Gastroesophageal sphincter (tissue), 4 donors: ENCODE measurements at regions not wholly inside any gene's neighbourhood (a gene's known extent, or its start where the extent isn't known, plus 50 kb on each side); places are given as distances from the start of the nearest gene placed in this dataset.

ENCODE experiments used
- ATAC-seq: fragments of 150-250 bp; one replicate; pipeline ENCODE4 v1.9.1; 2016; ENCODE audit warnings: mild to moderate bottlenecking, moderate library complexity
- H3K27ac ChIP-seq, 4 donors: fragments of 200-600 bp; sonication (generic) in 3 of 4; 1 replicate in 3 of 4; 2 replicates in 1 of 4; pipeline ENCODE4 v1.5.1; 2016 to 2019
- H3K27me3 ChIP-seq: fragments of 200-600 bp; sonication (generic); one replicate; pipeline ENCODE4 v1.5.1; 2019
- H3K36me3 ChIP-seq, 2 donors: fragments of 200-600 bp; sonication (generic); one replicate each; pipeline ENCODE4 v1.5.1; 2019; ENCODE audit warnings: control low read depth in 1 of 2
- H3K4me1 ChIP-seq, 3 donors: fragments of 200-600 bp; sonication (generic); 1 replicate in 2 of 3; 2 replicates in 1 of 3; pipeline ENCODE4 v1.5.1; 2016 to 2019; ENCODE audit warnings: control low read depth in 2 of 3
- H3K4me3 ChIP-seq, 2 donors: fragments of 200-600 bp; sonication (generic); one replicate each; pipeline ENCODE4 v1.5.1; 2019; ENCODE audit warnings: mild to moderate bottlenecking in 1 of 2, moderate library complexity in 1 of 2
- H3K9me3 ChIP-seq, 3 donors: fragments of 200-600 bp; sonication (generic); one replicate each; pipeline ENCODE4 v1.5.1; 2017 to 2019; ENCODE audit warnings: control low read depth in 2 of 3
- EP300 ChIP-seq: sonication (generic); formaldehyde crosslinking; IDR thresholded peaks from one replicate; pipeline ENCODE4 v1.6.1; 2017; ENCODE audit warnings: antibody characterized with exemption, mild to moderate bottlenecking
- POLR2A ChIP-seq, 2 donors: fragments of 450-650 bp; IDR thresholded peaks; one replicate each; pipeline ENCODE4 v1.6.1; 2017; ENCODE audit warnings: antibody characterized with exemption in 2 of 2, mild to moderate bottlenecking in 2 of 2, moderate library complexity in 1 of 2
- POLR2AphosphoS5 ChIP-seq: sonication (generic); formaldehyde crosslinking; IDR thresholded peaks from one replicate; pipeline ENCODE4 v1.6.1; 2017; ENCODE audit warnings: antibody characterized with exemption
- WGBS, 2 donors: methylation state at CpG; one replicate each; pipeline ENCODE4 v1.1.5; 2018; ENCODE audit warnings: low coverage in 1 of 2; 5-methylcytosine and 5-hydroxymethylcytosine counted together
- TF ChIP-seq, protein P1 (sequence below), 4 experiments: fragments of 200-600 bp in 2 of 4; fragments of 450-650 bp in 2 of 4; sonication (generic) in 1 of 4; IDR thresholded peaks; one replicate each; pipeline ENCODE4 v1.5.1; 2017 to 2019; ENCODE audit warnings: antibody characterized with exemption in 4 of 4, mild to moderate bottlenecking in 2 of 4, moderate library complexity in 2 of 4

DNA sequence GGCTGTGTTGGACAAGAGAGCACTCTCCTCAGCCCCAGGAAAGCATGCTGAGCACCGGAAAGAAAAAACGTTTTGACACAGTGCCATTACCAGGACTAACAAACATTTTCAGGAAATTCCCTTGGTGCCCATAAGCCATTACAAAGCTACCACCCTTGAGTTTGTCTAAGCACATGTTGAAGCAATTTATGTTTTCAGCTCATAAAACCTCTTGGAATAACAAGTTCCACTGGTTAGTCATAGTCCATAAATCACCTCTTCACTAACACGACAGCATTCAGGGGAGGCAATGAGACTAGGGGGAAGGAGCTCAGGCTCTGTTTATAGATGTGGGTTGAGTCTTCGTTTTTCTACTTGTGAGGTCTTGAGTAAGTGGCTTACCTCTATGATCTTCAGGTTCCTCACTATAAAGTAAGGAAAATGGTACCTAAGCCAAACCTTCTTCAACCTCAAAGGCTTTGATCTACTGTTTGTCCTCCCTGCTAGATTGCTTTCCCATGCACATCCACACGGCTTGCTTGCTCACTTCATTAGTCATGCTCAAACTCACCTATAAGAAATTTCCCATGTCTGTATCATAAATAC is 65.4 kb downstream of the DRD1 start:
- Histone ChIP-seq H3K27ac (no peak overlapping the region), H3K27me3 (peaks cover 13% of the 10 kb centered on the region), H3K4me3 (no peak overlapping the region), H3K4me1 (no peaks in the 10 kb centered on the region), H3K9me3 (no peaks in the 10 kb centered on the region), H3K36me3 (no peaks in the 10 kb centered on the region)
- 10 to 13% methylated on average over 5 of the region's 5 CpGs for WGBS, 2 donors
- TF ChIP-seq POLR2AphosphoS5 = no peak
- TF ChIP-seq, protein P1, sequence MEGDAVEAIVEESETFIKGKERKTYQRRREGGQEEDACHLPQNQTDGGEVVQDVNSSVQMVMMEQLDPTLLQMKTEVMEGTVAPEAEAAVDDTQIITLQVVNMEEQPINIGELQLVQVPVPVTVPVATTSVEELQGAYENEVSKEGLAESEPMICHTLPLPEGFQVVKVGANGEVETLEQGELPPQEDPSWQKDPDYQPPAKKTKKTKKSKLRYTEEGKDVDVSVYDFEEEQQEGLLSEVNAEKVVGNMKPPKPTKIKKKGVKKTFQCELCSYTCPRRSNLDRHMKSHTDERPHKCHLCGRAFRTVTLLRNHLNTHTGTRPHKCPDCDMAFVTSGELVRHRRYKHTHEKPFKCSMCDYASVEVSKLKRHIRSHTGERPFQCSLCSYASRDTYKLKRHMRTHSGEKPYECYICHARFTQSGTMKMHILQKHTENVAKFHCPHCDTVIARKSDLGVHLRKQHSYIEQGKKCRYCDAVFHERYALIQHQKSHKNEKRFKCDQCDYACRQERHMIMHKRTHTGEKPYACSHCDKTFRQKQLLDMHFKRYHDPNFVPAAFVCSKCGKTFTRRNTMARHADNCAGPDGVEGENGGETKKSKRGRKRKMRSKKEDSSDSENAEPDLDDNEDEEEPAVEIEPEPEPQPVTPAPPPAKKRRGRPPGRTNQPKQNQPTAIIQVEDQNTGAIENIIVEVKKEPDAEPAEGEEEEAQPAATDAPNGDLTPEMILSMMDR (IDR thresholded peaks at IDR 0.05) = no peak
- no peak for TF ChIP-seq EP300
- no peak for TF ChIP-seq POLR2A (IDR thresholded peaks at IDR 0.05)
- no peak for ATAC-seq

DNA sequence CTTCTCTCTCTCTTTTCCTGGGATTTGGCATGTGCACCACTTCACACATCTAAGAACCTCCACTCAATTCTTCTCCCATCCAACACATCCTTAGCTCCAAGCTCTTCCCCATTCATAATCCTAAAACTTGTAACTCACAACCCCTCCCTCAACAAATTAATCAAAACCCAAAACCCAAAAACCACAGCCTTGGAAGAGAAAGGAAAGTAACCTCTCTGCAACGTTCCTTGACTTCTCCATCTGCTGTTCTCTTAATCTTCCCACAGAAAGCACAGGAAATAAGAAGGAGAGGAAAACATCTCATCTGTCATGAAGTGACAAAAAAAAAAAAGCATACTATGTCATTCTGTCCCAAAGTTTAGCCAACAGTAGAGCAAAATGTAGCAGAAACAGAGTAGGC is 66.2 kb downstream of the DRD1 start:
- Histone ChIP-seq H3K4me1 (no peaks in the 10 kb centered on the region), H3K36me3 (no peaks in the 10 kb centered on the region), H3K9me3 (no peaks in the 10 kb centered on the region), H3K27me3 (peaks cover 7% of the 10 kb centered on the region), H3K4me3 (no peak overlapping the region), H3K27ac (no peak overlapping the region)
- 31% methylated on average over 1 of the region's 1 CpG; no CpG with 5 or more reads in 1 of the 2 donors for WGBS, 2 donors
- ATAC-seq = no peak
- TF ChIP-seq, protein P1 (IDR thresholded peaks at IDR 0.05) = no peak
- TF ChIP-seq POLR2AphosphoS5 (no peak), POLR2A (IDR thresholded peaks at IDR 0.05) (no peak), EP300 (no peak)

DNA sequence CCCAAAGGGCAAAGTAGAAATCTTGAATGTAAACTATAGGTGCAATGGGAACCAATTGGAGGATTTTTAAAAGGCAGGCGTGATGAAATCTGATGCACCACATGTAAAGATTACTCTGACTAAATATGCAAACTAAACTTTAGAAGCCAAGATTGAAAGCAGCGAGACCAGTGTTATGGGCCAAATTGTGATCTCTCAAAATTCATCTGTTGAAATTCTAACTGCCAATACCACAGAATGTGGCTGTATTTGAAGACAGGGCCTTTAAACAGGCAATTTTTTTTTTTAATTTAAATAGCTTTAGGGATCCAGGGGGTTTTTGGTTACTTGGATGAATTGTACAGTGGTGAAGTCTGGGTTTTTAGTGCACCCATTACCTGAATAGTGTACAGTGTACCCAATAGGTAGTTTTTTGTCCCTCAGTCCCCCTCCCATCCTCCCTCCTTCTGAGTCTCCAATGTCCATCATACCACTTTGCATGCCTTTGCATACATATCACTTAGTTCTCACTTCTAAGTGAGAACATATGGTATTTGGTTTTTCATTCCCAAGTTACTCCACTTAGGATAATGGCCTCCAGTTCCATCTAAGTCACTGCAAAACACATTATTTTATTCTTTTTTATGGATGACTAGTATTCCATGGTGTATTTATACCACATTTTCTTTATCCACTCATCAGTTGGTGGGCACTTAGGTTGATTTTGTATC is 69.7 kb downstream of the DRD1 start:
- Histone ChIP-seq H3K27me3 (peaks cover 6% of the 10 kb centered on the region), H3K27ac (no peak overlapping the region), H3K4me3 (no peak overlapping the region), H3K9me3 (no peaks in the 10 kb centered on the region), H3K36me3 (no peaks in the 10 kb centered on the region), H3K4me1 (no peaks in the 10 kb centered on the region)
- WGBS, 2 donors = 71 to 97% methylated on average over 2 of the region's 2 CpGs
- no peak for ATAC-seq
- TF ChIP-seq POLR2AphosphoS5 (no peak), POLR2A (IDR thresholded peaks at IDR 0.05) (no peak), EP300 (no peak)
- TF ChIP-seq, protein P1 (IDR thresholded peaks at IDR 0.05) = no peak

DNA sequence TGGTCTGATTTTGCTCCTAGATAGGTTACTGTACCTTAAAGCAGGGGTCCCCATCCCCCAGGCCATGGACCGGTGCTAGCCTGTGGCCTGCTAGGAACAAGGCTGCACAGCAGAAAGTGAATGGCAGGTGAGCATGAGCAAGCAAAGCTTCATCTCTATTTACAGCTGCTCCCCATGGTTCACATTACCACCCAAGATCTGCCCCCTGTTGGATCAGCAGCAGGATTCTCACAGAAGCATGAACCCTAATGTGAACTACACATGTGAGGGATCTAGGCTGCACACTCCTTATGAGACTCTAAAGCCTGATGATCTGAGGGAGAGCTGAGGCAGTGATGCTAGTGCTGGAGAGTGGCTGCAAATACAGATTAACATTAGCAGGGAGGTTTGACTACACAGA is 78.1 kb downstream of the DRD1 start:
- no peak overlapping the region for H3K4me3 ChIP-seq
- H3K27me3 ChIP-seq = peaks cover 23% of the 10 kb centered on the region
- no peaks in the 10 kb centered on the region for H3K36me3 ChIP-seq
- TF ChIP-seq, protein P1 (IDR thresholded peaks at IDR 0.05) = no peak
- TF ChIP-seq EP300 (no peak), POLR2AphosphoS5 (no peak), POLR2A (IDR thresholded peaks at IDR 0.05) (no peak)
- WGBS, 2 donors = no CpG with 5 or more reads among the region's 1 CpG
- H3K9me3 ChIP-seq = no peaks in the 10 kb centered on the region
- no peak for ATAC-seq
- H3K27ac ChIP-seq = no peak overlapping the region
- H3K4me1 ChIP-seq = no peaks in the 10 kb centered on the region

DNA sequence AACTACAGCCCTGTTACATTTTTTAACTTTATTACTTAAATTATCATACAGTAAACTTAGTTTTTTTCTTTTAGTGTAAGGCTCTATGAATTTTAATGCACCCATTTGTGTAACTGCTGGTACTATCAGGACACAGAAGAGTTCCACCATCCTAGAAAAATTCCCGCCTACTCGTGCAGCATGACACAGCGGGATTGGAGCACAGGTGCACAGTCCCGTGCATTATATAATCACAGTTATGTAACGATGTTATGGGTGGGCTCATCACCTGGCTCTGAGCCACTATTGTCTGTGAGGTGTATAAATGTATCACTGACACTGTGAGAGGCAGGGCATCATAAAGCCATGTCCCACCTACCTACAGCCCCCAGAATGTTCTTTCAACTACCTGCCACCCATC is 80.7 kb downstream of the DRD1 start:
- peaks cover 28% of the 10 kb centered on the region for H3K27me3 ChIP-seq
- TF ChIP-seq POLR2A (IDR thresholded peaks at IDR 0.05) (no peak), EP300 (no peak), POLR2AphosphoS5 (no peak)
- TF ChIP-seq, protein P1 (IDR thresholded peaks at IDR 0.05) = no peak
- 80% methylated on average over 5 of the region's 5 CpGs; no CpG with 5 or more reads in 1 of the 2 donors for WGBS, 2 donors
- no peak overlapping the region for H3K4me3 ChIP-seq
- no peaks in the 10 kb centered on the region for H3K4me1 ChIP-seq
- H3K36me3 ChIP-seq = no peaks in the 10 kb centered on the region
- H3K9me3 ChIP-seq = no peaks in the 10 kb centered on the region
- H3K27ac ChIP-seq = no peak overlapping the region
- ATAC-seq = no peak
